ENCODE measurements at regions not wholly inside any gene's neighbourhood (a gene's known extent, or its start where the extent isn't known, plus 50 kb on each side); places are given as distances from the start of the nearest gene placed in this dataset.

- TF ChIP-seq, protein P1, sequence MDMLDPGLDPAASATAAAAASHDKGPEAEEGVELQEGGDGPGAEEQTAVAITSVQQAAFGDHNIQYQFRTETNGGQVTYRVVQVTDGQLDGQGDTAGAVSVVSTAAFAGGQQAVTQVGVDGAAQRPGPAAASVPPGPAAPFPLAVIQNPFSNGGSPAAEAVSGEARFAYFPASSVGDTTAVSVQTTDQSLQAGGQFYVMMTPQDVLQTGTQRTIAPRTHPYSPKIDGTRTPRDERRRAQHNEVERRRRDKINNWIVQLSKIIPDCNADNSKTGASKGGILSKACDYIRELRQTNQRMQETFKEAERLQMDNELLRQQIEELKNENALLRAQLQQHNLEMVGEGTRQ (IDR thresholded peaks at IDR 0.05; ENCODE audit: low read length): no peak
- TF ChIP-seq CREB1 (IDR thresholded peaks at IDR 0.05) (no peak), CBX5 (IDR thresholded peaks at IDR 0.05; ENCODE audit: low read depth, low read length) (no peak), GTF2F1 (IDR thresholded peaks at IDR 0.05; ENCODE audit: borderline replicate concordance, low read depth, low read length) (no peak), ATF3 (IDR thresholded peaks at IDR 0.05; ENCODE audit: insufficient read depth, low read depth, low read length) (no peak)
Measured at GRCh38 chr3:36221975-36222374, 158.3 kb upstream of the STAC start (continued).

Measured in H1 (cell line).